ENCODE measurements at regions not wholly inside any gene's neighbourhood (a gene's known extent, or its start where the extent isn't known, plus 50 kb on each side); places are given as distances from the start of the nearest gene placed in this dataset.
"Not testable (repeated sequence)": the region's sequence is repeated elsewhere in the genome, so short reads cannot be mapped to it uniquely, and the experiment has no call there.

GRCh38 chr3:144771381-144771870 is 799.8 kb downstream of the DIPK2A start:
- no peak for DNase-seq

GRCh38 chr3:144772372-144772771 is 800.7 kb downstream of the DIPK2A start:
- no peak for DNase-seq

- DNase-seq: no peak
Measured at GRCh38 chr3:144773350-144773749, 801.7 kb downstream of the DIPK2A start.

- no peak for DNase-seq
Measured at GRCh38 chr3:144774897-144775296, 803.3 kb downstream of the DIPK2A start.

GRCh38 chr3:144775551-144775950 is 803.9 kb downstream of the DIPK2A start:
- DNase-seq: no peak

GRCh38 chr3:144777906-144778305 is 806.3 kb downstream of the DIPK2A start:
- DNase-seq: no peak

- DNase-seq: no peak
Measured at GRCh38 chr3:144791034-144791433, 819.4 kb downstream of the DIPK2A start.

- DNase-seq: no peak
Measured at GRCh38 chr3:144801890-144802289, 830.3 kb downstream of the DIPK2A start.

GRCh38 chr3:144809380-144809779 is 837.8 kb downstream of the DIPK2A start:
- no peak for DNase-seq

GRCh38 chr3:144810160-144810559 is 838.5 kb downstream of the DIPK2A start:
- DNase-seq: no peak

- no peak for DNase-seq
Measured at GRCh38 chr3:144815655-144816054, 844.0 kb downstream of the DIPK2A start.

GRCh38 chr3:144816323-144816722 is 844.7 kb downstream of the DIPK2A start:
- no peak for DNase-seq

- DNase-seq: no peak
Measured at GRCh38 chr3:144818973-144819372, 847.4 kb downstream of the DIPK2A start.

- not testable (repeated sequence) for DNase-seq
Measured at GRCh38 chr3:144820232-144820631, 848.6 kb downstream of the DIPK2A start.

- no peak for DNase-seq
Measured at GRCh38 chr3:144820726-144821125, 849.1 kb downstream of the DIPK2A start.

- no peak for DNase-seq
Measured at GRCh38 chr3:144821583-144821982, 850.0 kb downstream of the DIPK2A start.

GRCh38 chr3:144822671-144823070 is 851.0 kb downstream of the DIPK2A start:
- DNase-seq: no peak

GRCh38 chr3:144831955-144832716 is 860.5 kb downstream of the DIPK2A start:
- DNase-seq: no peak

- no peak for DNase-seq
Measured at GRCh38 chr3:144839991-144840390, 868.4 kb downstream of the DIPK2A start.

- no peak for DNase-seq
Measured at GRCh38 chr3:144840866-144841265, 869.2 kb downstream of the DIPK2A start.

GRCh38 chr3:144843099-144843498 is 871.5 kb downstream of the DIPK2A start:
- DNase-seq: no peak

GRCh38 chr3:144852999-144853398 is 881.4 kb downstream of the DIPK2A start:
- DNase-seq: no peak

GRCh38 chr3:144854020-144854419 is 882.4 kb downstream of the DIPK2A start:
- DNase-seq: not testable (repeated sequence)

GRCh38 chr3:144859161-144859560 is 887.5 kb downstream of the DIPK2A start:
- no peak for DNase-seq

- no peak for DNase-seq
Measured at GRCh38 chr3:144864646-144865045, 893.0 kb downstream of the DIPK2A start.

Measured in NK-92 treated with Interleukin-12 subunit alpha and Interleukin-12 subunit beta, amount 100 ng/mL, for 24 hours (cell line).